ENCODE measurements at regions not wholly inside any gene's neighbourhood (a gene's known extent, or its start where the extent isn't known, plus 50 kb on each side); places are given as distances from the start of the nearest gene placed in this dataset.

DNA sequence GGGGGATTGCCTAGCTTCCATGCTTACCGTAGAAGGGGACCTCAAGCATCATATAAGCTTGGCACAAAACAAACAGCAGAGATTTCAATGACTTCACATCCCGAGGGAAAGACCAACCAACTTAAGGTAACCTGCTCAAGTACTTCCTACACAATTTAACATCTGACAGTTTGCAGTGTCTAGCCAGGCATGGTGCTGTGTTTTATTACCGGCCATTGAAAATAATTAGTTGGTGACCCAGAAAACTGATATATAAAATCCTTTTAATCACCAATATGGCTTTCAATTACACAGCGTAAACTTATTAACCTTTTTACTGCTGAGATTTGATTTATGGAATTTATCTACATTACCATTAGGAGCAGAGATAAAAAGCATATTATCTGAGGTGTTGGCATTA lies 268.3 kb downstream of the ARRDC4 start:
- TF ChIP-seq, protein P1, sequence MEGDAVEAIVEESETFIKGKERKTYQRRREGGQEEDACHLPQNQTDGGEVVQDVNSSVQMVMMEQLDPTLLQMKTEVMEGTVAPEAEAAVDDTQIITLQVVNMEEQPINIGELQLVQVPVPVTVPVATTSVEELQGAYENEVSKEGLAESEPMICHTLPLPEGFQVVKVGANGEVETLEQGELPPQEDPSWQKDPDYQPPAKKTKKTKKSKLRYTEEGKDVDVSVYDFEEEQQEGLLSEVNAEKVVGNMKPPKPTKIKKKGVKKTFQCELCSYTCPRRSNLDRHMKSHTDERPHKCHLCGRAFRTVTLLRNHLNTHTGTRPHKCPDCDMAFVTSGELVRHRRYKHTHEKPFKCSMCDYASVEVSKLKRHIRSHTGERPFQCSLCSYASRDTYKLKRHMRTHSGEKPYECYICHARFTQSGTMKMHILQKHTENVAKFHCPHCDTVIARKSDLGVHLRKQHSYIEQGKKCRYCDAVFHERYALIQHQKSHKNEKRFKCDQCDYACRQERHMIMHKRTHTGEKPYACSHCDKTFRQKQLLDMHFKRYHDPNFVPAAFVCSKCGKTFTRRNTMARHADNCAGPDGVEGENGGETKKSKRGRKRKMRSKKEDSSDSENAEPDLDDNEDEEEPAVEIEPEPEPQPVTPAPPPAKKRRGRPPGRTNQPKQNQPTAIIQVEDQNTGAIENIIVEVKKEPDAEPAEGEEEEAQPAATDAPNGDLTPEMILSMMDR (IDR thresholded peaks at IDR 0.05 in 2 of 3, conservative IDR thresholded peaks at IDR 0.05 in 1 of 3; ENCODE audit: borderline replicate concordance in 1 of 3, insufficient read depth in 1 of 3, low read depth in 2 of 3, low read length in 2 of 3): no peak
- no peak for TF ChIP-seq POLR2AphosphoS5 (IDR thresholded peaks at IDR 0.05; ENCODE audit: low read depth, low read length)
- TF ChIP-seq, protein P2, sequence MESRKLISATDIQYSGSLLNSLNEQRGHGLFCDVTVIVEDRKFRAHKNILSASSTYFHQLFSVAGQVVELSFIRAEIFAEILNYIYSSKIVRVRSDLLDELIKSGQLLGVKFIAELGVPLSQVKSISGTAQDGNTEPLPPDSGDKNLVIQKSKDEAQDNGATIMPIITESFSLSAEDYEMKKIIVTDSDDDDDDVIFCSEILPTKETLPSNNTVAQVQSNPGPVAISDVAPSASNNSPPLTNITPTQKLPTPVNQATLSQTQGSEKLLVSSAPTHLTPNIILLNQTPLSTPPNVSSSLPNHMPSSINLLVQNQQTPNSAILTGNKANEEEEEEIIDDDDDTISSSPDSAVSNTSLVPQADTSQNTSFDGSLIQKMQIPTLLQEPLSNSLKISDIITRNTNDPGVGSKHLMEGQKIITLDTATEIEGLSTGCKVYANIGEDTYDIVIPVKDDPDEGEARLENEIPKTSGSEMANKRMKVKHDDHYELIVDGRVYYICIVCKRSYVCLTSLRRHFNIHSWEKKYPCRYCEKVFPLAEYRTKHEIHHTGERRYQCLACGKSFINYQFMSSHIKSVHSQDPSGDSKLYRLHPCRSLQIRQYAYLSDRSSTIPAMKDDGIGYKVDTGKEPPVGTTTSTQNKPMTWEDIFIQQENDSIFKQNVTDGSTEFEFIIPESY (IDR thresholded peaks at IDR 0.05; ENCODE audit: extremely low read depth, insufficient replicate concordance, low read length): no peak
- no peak for TF ChIP-seq POLR2A (IDR thresholded peaks at IDR 0.05; ENCODE audit: borderline replicate concordance, extremely low read depth, insufficient read depth, insufficient read length)
- TF ChIP-seq YY1 (IDR thresholded peaks at IDR 0.05; ENCODE audit: extremely low read depth, insufficient replicate concordance, low read depth, low read length): no peak
- TF ChIP-seq JUND (IDR thresholded peaks at IDR 0.05): no peak
- TF ChIP-seq ATF3 (IDR thresholded peaks at IDR 0.05): no peak
- TF ChIP-seq, protein P3, sequence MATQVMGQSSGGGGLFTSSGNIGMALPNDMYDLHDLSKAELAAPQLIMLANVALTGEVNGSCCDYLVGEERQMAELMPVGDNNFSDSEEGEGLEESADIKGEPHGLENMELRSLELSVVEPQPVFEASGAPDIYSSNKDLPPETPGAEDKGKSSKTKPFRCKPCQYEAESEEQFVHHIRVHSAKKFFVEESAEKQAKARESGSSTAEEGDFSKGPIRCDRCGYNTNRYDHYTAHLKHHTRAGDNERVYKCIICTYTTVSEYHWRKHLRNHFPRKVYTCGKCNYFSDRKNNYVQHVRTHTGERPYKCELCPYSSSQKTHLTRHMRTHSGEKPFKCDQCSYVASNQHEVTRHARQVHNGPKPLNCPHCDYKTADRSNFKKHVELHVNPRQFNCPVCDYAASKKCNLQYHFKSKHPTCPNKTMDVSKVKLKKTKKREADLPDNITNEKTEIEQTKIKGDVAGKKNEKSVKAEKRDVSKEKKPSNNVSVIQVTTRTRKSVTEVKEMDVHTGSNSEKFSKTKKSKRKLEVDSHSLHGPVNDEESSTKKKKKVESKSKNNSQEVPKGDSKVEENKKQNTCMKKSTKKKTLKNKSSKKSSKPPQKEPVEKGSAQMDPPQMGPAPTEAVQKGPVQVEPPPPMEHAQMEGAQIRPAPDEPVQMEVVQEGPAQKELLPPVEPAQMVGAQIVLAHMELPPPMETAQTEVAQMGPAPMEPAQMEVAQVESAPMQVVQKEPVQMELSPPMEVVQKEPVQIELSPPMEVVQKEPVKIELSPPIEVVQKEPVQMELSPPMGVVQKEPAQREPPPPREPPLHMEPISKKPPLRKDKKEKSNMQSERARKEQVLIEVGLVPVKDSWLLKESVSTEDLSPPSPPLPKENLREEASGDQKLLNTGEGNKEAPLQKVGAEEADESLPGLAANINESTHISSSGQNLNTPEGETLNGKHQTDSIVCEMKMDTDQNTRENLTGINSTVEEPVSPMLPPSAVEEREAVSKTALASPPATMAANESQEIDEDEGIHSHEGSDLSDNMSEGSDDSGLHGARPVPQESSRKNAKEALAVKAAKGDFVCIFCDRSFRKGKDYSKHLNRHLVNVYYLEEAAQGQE (IDR thresholded peaks at IDR 0.05; ENCODE audit: low read depth): no peak
